ENCODE measurements at regions not wholly inside any gene's neighbourhood (a gene's known extent, or its start where the extent isn't known, plus 50 kb on each side); places are given as distances from the start of the nearest gene placed in this dataset.
"Not testable (repeated sequence)": the region's sequence is repeated elsewhere in the genome, so short reads cannot be mapped to it uniquely, and the experiment has no call there.

DNA sequence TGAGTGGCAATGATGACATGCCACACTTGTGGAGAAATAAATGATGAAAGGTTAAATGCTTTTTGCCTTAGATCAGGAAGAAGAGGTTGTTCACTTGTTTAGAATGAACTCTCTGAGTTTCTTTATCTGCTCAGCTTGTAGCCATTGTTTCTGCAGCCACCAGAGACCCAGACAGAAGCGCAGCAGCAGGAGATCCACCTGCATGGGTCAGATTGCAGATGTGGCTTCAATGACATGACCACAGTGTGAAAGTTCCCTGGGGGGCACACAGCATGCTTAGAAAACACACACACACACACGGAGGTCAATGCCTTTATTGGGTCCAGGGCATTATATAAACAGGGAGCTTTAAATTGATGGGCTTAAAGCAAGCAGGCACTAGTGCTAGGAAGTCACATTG, 129.0 kb upstream of the ZNF658 start:
- DNase-seq, result not testable (repeated sequence)

DNA sequence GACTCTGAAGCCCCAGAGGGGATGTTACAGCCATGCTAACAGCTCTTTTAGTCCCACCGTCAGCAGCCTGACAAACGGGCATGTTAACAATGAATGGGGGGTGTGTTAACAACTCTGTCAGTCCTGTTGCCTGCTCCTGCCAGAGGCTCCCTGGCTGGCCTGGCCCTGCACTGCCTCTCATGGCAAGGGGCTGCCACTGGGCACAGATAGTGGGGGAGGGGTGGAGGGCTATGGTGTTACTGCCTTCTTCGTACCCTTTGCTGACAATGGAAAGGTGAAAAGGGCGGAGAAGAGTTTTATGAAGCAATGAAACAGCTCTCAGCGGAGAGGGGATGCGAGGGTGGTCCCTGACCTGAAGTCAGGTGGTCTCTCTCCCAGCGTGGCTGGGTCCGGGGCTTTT, 125.9 kb upstream of the ZNF658 start:
- DNase-seq, result not testable (repeated sequence)

DNA sequence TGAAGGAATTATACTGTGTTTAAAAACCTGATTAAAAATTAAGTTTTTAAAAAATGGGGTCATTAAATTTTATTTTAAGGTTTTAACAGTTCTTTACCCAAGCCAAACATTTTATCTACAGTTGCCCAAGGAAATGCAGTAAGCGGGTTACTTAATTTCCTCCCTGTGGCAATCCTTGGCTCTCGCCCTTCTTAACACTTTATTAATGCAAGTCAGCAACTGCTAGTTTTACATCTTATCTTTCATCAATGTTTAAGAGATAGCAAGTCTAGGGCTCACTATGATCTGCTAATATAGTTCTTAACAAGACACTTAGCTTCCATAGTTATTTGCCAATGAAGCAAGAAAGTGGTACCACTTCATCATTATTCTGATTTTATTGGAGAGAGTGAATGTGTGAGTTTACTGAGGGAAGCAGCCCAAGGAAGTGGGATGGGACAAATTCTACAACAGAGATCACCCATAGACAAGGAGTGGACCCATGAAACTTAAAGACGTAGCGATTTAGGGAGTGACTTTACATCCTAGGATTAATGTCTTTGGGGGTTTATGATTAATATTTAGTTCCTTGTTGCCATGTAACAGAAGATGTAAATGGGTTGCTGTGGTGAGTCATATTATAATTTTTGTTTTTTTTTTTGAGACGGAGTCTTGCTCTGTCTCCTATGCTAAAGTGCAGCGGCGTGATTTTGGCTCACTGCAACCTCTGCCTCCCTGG, 120.4 kb upstream of the ZNF658 start:
- not testable (repeated sequence) for DNase-seq

DNA sequence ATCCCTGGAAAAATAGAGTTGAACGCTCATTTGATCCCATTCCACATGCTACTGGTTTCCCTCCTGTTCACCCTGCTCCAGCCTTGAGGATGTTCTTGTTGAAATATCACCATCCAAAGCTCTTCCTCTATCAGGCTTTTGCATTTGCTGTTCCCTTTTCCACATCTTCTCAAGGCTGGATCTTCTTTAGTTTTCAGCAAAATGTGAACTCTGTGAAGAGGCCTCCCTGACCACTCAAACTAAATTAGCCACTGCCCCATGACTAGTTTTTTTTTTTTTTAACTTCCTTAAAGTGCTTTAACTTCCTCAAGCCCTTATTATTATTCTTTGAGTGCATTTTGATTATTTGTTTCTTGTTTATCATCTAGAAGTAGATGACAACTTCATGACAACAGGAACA, 119.3 kb upstream of the ZNF658 start:
- DNase-seq, result not testable (repeated sequence)

DNA sequence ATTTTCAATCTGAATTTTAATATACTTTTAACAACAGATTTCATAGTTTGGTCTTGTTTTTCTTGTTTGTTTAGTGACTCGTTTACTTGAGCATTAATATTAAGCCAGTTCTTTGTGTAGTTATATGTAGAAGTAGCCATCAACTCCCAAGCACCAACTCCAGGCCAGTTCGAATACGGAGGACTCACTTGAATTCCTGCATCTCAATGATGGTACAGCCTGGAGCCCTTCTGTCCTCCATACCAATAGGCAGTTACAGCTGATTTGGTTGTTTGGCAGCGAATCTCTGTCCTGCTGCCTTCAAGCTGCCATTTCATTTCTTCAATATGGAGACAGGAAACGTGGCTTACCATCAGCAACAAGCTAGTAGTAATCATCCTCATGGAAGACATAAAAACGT, 118.5 kb upstream of the ZNF658 start:
- DNase-seq, result not testable (repeated sequence)

DNA sequence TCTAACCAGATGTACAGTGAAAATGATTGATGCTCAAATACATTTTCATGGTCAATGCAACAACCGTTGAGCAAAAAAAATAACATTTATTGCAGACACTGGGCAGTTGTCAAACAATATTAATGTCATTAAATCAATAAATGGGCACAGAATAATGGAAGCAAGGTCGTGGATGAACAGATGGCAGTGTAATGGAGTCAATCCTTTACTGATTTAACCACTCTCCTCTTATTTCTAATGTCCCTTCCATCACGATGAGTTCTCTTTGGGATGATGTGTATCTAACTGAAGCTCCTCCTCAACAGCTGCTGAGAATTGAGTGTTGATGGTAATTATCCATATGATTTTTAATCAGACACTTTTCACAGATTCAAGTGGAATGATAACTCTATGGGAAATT, 114.9 kb upstream of the ZNF658 start:
- not testable (repeated sequence) for DNase-seq

DNA sequence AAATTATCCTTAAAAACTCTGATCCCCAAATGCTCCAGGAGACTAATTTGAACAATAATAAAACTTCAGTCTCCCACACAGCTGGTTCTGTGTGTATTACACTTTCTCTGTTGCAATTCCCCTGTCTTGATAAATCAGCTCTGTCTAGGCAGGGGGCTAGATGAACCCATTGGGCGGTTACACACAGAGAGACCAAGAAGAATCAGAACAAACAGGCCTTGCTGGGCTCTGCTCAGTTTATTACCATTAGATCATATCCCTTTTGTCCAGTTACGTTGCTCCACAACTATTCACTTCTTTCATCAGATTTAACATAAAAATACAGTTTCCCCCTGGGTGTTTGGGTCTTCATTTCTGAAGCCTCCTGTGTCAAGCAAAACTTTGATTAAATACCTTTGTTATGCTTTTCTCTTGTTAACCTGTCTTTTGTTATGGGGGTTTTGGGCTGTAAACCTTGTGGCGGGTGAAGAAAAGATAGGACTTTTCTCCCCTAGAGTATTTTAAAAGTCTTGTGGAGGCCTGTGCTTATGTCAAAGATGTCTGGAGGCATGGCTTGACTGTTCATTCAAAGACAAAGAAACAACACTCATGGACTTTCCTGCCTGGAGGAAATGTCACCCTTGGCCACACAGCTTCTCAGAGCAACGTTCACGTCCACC, 109.3 kb upstream of the ZNF658 start:
- not testable (repeated sequence) for DNase-seq

DNA sequence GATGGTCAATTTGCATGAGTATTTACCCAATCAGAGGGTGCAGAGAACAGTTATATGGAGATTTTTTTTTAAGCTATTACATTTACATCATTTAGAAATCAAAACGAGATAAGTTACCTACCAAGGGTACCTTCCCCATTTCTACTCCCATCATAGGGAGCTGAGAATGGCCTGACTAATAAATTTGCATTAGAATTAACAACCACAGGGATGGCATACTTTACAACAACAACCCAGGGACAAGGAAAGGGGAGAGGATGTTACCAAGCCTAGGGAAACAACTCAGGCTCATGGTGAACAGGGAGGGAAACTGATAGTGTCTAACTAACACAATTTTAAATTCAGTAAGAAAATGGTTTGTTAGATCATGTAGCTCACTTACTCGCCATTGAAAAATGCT, 105.8 kb upstream of the ZNF658 start:
- DNase-seq, result not testable (repeated sequence)

DNA sequence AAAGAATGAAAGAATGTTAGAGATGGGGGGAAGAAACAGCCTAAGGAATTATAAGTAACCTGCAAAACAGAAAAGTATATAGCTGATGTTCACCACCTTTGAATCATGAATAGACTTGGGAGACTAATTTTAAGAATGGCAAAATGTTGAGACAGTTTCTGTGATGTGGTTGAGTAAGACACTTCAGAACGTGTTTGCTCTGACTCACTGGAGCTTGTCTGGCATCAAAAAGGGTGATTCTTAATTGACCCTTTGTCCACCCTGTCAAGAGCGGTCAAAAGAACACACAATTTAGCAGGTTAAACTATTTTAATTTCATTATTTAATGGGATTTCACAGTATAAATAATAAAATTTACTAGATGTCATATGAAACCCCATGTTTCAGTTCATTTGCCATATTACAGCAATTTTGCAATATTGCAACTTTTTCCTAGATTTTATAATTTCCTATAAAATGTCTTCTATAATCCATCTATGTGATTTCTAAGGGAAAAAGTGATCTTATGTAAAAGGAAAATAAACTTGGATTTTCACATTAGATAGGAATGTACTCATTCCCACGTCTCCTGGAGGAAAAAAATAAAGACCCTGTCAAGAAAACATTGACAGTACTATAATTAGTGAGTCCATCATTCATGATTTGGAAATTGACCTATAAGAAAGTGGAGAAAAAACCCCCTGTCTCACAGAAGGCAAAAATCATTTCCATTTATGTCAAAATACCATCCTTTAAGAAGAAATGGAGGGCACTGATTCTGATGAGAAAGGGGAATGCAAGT, 104.6 kb upstream of the ZNF658 start:
- DNase-seq, result not testable (repeated sequence)

DNA sequence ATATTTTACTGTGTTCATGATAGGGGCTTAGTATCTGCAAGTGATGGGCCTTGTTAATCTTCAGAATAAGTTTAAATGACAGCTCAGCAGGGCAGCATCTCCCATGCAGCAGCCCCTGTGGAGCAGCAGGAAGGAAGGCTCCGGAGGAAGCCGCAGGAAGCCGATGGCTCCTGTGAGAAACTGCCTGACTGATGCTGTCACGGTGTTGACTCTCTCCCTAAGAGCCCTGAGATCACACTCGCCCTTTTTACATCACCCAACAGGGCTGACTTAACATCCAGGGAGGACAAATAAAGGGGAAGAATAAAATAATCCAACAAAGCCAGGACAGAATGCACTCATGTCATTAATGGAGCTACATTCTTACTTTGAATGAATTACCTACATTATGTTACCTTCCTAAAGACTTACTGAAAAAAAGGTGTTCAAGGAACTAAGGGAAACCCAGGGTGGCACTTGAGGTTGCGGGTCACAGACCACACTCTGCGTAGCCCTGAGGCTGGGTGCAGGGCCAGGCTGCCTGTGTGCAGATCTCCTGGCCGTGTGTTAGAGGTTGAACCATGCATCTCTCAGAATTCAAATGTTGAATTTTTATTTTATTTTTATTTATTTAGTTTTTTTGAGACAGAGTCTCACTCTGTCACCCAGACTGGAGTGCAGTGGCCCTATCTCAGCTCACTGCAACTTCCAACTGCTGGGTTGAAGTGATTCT, 102.5 kb upstream of the ZNF658 start:
- not testable (repeated sequence) for DNase-seq

DNA sequence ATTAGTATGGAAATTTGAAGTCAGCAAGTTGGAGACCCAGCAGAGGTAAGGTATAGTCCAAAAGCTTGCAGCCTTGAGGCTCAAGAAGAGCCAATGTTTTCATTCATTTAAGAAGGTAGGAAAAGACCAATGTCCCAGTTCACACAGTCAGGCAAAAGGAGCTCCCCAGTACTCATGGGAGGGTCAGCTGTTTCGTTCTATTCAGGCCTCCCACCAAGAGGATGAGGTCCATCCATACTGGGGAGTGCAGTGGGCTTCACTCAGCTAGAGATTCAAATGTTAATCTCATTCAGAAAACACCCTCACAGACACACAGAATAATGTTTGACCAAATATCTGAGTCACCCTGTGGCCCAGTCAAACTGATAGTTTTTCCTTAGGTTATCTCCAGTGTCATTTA, 96.9 kb upstream of the ZNF658 start:
- DNase-seq, result not testable (repeated sequence)

DNA sequence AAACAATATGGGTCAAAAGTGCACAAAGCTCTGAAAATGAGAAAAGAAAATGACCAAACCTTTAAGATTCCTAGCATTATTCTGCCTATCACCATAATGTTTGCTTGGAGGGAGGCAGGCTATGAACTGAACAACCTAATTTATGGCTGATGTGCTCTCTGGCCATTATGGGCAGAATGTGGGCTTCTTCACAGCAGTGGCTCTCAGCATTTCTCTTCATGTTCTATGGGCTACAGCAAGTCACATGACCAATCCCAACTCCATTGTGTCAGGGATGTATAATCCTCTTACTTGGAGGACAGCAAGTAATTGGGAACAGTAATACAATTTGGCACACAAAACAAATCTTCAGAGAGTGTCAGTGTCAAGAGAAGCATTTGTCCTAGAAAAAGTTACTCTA, 90.3 kb upstream of the ZNF658 start:
- not testable (repeated sequence) for DNase-seq

DNA sequence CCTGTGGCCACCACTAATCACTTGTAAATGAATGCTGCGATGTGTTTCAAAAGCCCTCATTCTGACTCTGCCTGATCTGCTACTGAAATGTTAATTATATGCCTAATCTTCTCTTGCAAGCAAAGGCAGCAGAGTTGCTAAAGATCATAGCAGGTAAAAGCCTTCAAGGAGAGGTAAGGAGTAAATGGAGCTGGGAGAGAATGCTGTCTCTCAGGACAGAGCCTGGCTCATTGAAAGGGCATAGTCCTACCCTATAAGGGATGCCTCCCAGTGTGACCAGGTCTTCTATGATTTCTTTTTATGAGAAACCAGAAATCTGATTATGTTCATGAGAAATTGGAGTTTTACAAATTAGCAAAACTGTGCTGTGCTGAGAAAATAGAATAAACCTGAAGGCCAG, 88.2 kb upstream of the ZNF658 start:
- not testable (repeated sequence) for DNase-seq

DNA sequence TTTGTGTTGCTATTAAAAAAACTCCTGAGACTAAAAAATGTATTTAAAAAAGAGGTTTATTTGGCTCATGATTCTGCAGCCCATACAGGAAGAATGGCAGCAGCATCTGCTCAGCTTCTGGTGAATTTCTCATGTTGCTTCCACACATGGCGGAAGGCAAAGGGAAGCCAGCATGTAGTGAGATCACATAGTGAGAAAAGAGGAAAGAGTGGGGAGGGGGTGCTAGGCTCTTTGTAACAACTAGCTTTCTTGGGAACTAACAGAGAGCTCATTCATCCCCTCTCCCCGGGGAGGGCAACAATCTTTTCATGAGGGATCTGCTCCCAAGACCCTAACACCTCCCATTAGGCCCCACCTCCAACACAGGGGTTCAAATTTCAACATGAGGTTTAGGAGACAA, 87.6 kb upstream of the ZNF658 start:
- not testable (repeated sequence) for DNase-seq

DNA sequence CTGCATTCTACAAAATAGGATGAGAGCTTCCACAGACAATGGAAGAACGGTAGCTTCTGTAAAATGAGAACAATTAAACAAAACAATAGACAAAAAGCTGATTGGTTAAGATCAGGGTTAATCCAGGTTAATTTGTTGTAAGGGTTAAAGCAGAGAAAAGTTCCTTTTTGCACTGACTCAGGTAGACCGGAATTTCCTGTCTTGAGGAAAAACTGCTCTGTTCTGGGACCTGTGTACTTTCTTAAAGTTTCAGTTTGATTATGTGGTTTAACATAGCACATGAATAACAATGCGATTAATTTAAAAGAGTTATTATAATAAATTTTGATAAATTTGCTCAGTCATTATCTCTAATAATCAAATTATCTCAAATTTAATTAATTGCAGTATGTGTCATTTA, 86.5 kb upstream of the ZNF658 start:
- DNase-seq, result not testable (repeated sequence)

DNA sequence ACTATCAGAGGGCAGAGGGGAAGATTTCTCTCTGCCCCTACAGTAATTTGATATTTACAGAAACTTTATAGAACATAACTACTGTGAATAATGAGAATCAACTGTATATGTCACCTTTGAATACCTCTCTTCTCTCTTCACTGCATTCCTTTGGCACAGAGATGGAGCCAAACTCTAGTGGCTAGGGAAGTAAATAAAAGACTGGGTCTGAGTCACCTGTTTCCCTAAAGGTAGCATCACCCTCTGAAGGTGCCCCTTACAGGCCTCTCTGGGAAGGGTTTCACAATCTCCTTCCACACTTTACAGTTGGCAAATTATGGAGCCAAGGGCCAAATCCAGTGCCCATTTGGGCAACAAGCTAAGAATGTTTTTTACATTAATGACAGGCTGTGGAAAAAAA, 81.0 kb upstream of the ZNF658 start:
- DNase-seq, result not testable (repeated sequence)

DNA sequence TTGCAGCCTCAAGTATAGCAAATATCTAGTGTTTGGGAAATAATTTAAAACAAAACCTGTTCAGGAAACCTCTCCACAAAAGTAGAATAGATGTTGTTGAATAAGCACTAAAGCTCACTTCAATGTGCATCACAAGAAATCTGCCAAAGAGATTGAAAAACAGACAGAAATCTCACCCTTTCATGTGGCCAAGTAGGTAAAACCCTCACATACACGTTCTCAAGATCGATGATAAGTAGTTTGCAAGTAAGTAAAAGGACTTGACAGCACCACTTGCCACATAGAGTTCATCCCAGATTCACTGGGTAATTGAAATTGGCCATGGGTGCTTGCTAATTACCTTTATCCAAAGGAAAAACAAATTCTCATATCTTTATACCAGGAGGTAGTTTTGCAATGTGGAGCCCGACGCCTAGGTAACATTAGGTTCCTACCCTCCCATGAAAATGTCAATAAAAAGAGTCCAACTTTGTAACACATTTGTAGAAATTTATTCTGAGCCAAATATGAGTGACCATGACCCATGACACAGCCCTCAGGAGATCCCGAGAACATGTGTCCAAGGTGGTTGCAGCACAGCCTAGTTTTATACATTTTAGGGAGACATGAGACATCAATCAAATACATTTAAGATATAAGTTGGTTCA, 80.4 kb upstream of the ZNF658 start:
- DNase-seq, result not testable (repeated sequence)

DNA sequence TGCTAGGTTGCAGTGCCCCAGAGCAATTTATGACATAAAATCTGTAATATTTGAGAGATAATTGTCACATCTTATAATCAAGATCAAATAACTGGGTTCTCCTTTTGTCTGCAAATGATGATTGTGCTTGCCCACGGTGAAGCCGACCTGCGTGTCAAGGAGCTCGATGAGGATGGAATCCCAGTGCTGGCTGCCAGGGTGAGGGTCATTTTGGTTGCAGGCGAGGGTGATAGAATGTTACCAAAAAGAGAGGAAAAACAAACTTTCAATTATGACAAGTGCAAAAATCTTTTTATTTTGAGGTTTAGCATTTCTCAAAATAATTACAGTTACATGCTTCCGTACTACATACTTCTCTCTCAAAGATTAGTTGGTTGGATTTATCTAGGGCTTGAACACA, 76.4 kb upstream of the ZNF658 start:
- not testable (repeated sequence) for DNase-seq

DNA sequence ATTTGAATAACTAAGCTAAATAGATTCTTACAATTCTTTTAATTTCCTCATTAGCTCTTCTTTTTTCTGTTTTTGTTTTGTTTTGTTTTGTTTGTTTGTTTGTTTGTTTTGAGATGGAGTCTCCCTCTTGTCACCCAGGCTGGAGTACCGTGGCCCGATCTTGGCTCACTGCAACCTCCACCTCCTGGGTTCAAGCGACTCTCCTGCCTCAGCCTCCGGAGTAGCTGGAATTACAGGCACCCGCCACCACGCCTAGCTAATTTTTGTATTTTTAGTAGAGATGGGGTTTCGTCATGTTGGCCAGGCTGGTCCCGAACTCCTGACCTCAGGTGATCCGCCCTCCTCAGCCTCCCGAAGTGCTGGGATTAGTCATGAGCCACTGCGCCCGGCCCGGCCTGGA, 70.7 kb upstream of the ZNF658 start:
- not testable (repeated sequence) for DNase-seq

DNA sequence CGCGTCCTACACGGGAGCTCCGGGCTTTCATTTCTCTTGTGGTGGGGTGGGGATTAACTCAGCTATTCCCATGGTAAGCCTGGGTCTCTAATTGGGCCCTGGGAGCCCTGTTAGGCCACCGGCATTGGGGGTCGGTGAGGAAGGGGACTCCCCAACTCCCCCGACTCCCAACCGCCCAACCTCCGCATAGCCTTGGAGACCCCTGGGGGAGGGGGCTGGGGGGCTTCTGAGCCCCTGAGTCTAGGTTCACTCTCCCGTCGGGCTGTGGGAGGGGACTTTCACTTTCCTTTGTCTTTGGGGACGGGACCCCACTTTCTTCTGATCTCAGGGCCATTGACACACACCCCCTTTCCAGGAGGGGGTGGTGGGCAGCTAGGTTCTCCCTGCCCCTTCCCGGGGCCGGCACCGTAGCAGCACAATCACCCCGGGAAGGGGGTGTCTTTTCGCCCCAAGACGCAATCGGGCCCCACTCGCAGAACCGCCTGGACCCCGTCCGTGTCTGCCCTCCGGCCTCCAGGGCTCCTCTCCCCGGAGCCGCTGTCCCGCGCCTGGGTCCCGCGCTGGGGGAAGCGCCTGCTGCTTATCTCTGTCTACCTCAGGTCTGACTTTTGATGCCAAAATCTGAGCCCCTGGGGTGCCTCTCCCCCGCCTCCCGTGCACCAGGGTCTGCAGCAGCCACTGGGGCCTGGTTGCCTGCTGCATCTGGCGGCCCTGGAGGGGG, 69.6 kb upstream of the ZNF658 start:
- DNase-seq, result not testable (repeated sequence)

DNA sequence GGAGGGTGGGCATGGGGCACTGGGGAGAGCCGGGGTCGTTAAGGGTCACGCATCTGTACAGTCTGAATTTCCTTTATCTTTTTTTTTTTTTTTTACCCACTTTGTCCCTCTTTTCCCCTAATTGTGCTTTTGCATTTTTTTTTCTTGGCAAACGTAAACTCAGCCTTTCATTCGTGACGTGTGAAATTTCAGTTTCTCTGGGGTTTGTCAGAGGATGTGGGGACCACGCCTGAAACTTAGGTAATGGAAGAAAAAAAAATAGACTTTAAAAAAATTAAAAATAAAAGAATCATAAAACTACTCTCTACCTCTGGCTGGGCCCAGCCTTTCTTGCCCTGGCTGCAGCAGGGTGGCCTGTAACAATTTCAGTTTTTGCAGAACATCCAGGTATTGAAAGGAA, 68.3 kb upstream of the ZNF658 start:
- DNase-seq, result not testable (repeated sequence)

Data from fibroblast of skin of right biceps (primary cell).